Ammon's horn (tissue), 1 donor: ENCODE measurements at regions not wholly inside any gene's neighbourhood (a gene's known extent, or its start where the extent isn't known, plus 50 kb on each side); places are given as distances from the start of the nearest gene placed in this dataset.
"Not testable (repeated sequence)": the region's sequence is repeated elsewhere in the genome, so short reads cannot be mapped to it uniquely, and the experiment has no call there.

Source experiments
- DNase-seq: peaks from one replicate; pipeline ENCODE4 v3.0.0-alpha.2; 2016; ENCODE audit warnings: low spot score

DNA sequence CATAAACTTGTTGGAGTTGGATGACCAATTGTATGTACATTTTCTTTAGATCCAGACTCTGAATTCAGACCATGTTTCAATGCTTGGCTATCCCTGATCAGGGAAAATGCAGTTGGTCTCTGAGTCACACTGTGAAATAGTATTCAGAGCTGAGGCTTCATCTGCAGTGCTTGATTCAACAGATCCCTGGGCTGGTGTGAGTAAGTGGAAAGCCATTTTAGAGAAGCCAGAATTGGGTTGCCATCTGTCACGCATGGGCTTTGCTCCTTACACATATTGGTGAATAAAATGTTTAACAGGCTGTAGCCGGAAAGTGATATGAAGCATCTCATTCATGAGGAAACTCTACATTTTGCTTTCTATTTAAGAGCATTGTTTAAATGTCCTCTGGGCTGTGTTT, 50.0 kb upstream of the ACYP2 start:
- DNase-seq: peak; percentile 76

DNA sequence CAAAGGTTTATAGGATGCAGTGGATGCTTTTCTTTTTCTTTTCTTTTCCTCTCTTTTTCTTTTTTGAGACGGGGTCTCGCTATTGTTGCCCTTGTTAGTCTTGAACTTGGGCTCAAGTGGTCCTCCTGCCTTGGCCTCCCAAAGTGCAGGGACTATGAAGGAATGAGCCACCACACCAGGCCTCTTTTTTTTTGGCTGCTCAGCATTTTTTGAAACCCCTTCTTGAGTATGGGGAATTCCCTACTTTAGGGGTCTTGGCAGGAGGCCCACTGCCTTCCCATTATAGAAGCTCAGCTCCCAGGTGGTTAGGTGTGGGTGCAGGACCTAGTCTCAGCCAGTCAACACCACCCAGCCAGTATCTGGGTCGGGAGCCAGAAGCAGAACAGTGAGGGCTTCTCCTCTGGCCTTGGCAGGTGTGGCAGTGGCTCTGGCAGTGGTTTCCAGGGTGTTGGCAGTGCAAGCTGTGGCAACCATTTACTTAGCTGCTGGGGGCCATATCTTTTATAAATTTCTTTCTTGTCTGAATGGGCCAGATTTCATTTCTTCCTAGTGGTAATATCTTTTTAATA, 51.4 kb upstream of the ACYP2 start:
- DNase-seq: no peak

DNA sequence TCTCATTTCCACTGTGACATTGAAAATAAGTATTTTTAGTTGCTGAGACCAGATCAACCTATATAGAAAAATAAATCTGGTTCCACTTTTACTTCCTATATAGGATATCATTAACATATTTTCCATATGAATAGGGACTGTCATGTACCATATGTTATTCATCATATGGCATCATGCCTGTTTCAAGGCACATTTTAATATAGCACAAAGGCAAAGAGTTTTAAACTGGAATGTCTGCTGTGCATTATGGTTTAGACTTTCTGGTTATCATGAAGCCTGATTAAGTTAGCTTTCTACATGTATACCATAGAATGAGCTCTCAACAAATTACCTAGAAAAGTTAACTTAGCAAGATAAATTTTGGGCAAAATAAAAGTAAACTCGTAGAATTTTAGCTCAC, 53.0 kb upstream of the ACYP2 start:
- DNase-seq: no peak

DNA sequence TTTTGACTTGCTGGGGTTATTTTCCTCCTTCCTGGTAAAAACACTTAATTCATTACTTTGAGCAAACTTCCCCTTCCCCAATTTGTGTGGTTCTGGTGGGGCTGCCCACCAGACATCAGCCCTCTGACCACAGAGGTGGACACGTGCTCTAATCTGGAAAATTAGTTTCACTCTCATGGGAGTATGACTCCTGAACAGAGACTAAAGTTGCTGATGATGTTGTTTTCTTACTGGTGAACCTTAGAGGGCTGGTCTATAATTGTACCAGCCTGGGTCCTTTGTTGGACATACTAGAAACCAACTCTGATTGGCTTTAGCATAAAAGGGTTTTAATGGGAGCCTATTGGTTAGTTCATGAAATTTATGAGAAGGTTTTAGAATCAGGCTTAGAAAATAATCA, 54.1 kb upstream of the ACYP2 start:
- no peak for DNase-seq

DNA sequence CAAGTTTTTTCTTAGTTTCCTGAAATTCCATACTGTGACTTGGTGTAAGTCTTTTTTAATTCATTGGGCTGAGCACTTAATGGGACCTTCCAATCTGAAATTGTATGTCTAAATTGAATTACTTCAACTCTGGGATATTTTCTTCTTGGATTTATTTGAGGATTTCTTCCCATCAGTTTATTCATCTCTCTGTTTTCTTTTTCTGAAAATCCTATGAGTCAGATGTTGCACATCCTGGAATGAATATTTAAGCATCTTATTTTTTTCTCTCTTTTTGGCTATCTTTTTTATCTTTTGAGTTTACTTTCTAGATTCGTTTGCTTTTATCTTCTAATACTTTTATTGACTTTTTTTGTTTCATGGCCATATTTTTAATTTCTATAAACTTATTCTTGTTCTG, 55.4 kb upstream of the ACYP2 start:
- DNase-seq: no peak

DNA sequence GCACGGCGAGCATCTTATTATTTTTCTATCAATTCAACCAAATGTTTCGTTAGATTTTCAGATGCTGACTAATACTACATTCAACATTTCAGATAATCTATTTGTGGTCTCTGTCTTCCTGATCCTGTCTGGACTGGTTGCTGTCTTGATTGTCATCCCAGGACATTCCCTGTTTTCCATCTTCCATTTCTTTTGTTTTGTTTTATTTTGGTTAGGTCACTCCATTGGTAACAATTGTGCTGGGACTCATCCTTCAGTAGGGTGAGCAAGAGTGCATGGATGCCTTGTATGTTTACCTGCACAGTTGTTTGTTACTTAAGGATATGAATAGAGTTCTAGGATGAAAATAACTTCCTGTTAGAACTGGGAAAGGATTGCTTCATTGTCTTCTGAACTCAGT, 55.9 kb upstream of the ACYP2 start:
- DNase-seq: no peak

DNA sequence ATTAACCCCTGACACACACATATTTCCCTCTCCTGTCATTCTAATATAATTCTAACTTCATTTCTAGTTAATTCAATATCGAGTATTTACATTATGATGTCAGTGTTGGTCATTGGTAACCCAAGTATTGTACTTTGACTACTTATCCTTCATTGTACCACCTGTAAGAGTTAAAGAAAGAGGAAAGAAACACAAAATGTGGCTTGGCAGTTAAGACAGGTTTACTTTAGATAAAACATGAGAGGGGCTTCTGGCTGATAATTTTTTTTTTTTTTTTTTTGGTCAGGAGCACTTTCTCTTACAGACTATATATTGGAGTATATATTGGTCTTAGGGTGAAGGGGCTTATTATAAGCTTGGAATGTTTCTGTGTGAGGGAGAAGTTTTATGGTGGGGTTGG, 57.0 kb upstream of the ACYP2 start:
- DNase-seq: no peak

DNA sequence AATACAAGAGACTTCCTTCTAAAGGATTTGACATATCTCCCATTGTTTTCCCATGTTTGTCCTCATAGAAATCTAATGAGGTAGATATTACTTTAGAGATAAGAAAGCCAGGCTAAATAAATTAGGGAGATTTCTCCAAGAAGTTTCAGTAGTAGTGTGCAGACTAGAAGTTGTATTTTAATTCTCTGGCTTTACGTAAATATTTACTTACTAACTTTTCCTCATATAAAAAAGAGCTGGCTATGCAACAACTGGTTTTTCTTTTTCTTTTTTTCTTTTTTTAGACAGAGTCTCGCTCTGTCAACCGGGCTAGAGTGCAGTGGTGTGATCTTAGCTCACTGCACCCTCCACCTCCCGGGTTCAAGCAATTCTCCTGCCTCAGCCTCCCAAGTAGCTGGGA, 60.6 kb upstream of the ACYP2 start:
- DNase-seq: no peak

DNA sequence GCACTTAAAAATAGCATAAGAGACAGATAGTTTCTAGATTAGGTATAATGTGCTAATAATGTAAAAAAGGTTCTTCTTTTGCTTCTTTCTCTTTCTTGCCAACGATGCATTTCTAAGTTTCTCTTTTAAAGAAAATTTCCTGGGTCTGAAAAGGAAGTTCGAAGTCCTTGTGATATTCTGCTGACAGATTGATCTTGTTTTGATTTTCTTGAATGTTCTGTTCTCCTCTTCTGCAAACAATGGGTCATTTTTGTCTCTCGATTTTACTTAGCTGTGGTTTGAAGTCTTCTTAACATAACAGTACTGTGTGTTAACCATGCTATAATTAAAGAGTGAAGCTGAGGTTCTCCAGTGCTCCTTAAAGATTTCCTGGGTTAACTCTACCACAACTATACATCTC, 61.1 kb upstream of the ACYP2 start:
- no peak for DNase-seq

DNA sequence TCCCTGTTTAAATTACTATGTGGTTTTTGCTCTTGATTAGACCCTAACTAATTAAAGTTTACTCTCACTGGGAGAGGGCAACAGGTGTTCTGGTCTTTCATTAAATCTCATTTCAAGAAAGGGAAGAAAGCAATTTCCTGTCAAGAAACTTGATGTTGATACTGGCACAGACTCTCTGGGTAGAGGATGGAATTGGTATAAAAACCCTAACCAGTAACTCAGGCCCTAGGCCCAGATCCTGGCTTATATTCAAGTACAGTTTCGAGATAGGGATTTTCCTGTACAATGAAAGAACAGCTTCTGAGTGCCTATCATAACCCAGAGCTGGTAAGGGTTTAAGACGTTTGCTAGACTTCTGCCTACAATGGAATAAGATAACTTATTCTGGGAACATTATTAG, 61.6 kb upstream of the ACYP2 start:
- DNase-seq: no peak

DNA sequence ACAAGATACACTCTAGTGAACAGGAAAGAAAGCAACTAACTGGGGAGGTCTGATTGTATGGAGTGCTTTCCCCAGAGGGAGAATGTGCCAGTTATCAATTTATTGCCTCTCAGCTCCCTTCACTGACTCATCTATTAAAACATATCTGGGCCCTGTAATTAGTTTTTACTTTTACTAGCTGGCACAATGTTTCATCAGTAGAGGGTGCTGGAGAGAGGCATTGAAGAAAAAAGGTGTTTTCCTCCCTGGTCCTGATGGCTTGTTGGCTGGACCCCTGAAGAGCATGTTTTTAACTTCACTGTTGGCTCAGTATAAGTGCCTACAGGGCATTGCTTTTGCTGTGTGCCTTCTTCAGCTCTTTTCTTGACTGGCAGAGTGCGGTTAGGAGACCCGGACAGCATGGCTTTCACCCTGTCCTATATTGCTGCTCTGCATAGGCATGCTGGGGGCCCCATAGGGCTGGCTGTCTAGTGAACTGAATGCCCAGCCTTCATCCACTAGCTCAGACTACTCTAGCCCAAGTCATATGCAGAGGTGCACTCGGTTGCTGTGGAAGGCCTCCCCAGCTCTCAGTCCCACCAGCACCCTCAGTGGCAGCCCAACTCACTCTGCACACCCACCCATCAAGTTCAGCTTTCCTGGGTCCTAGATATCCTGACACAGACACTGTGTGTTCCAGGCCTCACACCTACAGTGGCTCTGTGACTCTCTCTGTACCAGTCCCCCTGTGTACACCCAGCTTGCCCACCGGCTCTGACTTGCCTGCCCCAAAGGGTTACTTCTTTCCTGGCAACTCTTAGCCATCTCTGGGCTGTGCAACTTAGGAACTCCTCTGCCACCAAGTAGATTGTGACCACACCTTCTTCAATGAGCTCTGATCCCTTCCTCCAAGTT, 62.3 kb upstream of the ACYP2 start:
- no peak for DNase-seq

DNA sequence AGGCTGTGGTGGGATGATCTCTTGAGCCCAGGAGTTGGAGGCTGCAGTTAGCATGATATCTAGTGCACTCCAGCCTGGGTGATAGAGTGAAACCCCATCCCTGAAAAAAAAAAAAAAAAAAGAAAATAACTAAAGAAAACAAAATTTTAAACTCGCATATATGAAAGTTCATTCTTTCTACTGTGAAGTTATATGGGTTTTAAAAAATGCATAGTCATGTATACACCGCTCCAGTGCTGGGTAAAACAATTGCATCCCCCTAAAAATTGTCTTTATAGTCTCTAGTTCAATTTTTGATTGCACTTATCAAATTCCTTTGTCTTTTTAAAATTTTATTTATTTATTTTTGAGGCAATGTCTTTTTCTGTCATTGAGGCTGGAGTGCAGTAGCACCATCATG, 65.0 kb upstream of the ACYP2 start:
- no peak for DNase-seq

DNA sequence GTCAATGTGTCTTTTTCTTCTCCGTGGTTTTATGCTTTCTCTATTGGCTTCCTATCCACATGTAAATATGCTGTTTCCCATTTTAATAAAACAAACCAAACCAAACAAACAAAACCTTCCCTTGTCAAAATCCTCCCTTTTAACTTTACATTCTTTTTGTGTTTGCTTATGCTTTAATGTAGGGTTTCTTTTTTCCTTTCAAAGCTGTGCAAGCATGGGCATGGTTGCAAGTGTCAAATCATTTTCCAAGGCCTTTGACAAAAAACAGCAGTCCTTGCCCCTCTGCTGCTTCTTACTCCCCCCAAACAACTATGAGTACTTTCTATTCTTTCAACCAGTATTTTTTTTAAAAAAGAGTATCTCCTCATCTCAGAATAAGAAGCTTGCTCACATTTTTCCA, 66.0 kb upstream of the ACYP2 start:
- DNase-seq: no peak

DNA sequence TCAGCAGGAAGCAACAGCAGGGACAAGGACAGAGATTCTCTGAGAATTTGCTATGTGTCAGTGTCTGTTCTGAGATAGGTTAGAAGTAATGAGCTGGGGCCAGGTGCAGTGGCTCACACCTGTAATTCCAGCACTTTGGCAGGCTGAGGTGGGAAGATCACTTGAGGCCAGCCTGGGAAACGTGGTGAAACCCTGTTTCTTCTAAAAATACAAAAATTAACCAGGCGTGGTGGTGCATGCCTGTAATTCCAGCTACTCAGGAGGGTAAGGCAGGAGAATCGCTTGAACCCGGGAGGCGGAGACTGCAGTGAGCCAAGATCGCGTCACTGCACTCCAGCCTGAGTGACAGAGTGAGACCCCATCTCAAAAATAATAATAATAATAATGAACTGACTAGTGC, 66.5 kb upstream of the ACYP2 start:
- DNase-seq: not testable (repeated sequence)

DNA sequence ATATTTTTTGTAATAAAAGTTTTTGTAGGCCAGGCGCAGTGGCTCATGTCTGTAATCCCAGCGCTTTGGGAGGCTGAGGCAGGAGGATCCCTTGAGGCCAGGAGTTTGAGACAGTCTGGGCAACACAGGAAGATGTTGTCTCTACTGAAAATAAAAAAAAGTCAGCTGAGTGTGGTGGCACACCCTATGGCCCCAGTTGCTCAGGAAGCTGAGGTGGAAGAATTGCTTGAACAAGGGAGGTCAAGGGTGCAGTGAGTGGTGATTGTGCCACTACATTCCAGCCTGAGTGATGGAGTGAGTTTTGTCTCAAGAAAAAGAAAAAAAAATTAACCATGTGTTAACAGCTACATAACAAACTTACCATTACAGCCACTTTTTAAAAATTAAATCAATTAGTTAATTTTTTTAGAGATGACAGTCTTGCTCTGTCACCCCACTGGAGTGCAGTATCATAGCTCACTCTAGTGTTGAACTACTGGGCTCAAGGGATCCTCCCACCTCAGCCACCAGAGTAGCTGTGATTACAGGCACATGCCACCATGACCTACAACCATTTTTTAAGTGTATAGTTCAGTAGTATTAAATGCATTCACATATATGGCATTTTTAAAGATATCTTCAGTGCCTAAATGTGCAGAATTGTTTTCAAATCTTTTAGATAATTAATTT, 67.2 kb upstream of the ACYP2 start:
- no peak for DNase-seq

DNA sequence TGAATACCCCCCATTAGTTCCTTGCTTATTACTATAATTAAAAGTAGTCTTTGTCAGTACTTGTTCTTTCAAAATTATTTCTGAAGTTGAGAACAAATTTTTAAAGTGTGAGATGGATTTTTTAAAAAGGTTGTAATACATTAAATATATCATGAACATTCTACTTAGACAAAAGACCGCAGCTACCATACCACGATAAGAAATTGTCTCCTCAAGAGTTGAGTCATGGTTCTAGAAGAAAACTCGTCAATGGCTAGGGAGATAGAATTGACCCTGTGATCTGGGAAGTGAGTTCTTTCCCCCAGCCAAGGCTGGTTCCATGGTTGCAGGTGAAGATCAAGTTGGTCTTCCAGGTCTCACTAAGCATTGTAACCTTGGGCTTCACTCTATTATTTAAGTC, 67.8 kb upstream of the ACYP2 start:
- no peak for DNase-seq

DNA sequence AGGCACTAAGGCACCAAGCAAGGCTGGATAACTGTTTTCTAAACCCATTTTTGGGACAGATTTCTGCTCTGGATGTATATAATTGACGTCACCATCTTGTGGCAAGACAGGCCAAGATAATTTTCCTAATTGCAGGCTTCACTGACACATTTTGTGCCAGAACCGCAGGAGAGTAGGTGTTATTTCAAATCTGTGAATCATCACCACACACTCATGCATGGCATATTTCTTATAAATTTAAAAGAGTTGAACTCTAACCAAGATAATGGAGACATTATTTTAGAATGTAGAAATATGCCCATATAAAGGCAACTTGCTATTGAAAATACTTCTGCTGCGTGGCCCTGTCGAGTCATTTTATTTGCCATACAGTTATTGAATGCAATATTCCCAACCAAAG, 68.3 kb upstream of the ACYP2 start:
- DNase-seq: no peak

DNA sequence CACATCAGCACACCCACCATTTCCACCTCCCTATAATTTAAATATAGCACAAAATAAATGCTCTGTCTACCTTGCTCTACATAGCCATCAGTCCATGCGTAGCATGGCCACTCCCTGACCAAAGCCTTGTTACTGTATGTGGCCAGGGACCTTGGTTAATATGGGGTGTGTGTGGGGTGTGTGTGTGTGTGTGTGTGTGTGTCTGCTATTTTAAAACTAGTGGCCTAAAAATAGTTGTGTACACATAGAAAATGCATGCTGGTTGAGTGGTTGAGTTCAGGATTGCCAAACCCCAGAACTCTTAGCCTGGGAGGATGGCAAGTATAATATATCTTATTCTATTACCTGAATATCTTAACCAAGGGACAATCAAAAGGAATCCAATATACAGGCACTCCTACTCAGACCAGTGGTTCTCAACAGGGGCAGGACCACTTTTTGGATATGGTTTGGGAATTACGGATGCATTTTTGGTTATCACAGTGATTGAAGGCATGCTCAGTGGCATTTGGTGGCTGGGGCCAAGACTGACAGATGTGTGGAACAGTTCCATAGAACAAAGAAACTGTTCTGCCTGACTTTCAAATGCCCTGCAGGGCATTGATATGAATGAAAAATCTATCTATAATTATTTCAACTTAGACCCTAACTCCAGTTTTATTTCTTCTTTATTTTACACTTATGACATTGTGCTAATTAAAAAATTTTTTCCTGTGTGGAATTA, 72.3 kb upstream of the PSME4 start:
- peak; percentile 77 for DNase-seq

DNA sequence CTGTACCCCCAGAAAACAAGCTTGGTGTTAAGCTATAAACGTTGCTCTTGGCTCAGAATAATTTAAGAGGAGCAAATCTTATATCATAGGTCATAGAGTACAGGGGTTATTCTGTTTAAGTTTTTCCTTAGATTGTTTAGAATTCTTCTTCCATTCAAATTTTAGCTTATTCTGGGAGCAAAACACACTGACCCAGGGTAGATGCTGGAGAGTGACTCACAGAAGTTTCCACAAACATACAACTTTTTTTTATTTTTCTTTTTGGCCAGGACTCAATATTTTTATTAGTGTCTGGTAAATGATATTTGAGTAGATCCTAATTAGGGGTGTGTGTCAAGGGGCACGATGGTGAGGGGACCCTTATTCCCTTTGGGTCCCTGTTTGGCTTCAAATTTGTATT, 71.5 kb upstream of the PSME4 start:
- DNase-seq: no peak

DNA sequence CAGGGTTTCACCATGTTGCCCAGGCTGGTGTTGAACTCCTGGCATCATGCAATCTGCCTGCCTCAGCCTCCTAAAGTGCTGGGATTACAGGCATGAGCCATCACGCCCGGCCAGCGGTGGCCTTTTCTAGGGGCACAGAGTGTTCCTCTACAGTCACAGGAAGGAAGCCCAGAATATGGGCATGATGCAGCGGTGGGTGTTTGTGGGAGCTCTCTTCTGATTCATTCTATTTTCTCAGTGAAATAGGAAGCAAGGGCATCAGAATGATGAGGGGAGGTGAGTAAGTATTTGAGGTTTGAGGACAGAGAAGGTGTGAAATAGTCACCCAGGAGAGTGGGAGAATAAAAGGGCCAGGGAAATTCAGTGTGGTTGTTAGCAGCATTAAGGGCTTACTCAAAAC, 70.3 kb upstream of the PSME4 start:
- no peak for DNase-seq

DNA sequence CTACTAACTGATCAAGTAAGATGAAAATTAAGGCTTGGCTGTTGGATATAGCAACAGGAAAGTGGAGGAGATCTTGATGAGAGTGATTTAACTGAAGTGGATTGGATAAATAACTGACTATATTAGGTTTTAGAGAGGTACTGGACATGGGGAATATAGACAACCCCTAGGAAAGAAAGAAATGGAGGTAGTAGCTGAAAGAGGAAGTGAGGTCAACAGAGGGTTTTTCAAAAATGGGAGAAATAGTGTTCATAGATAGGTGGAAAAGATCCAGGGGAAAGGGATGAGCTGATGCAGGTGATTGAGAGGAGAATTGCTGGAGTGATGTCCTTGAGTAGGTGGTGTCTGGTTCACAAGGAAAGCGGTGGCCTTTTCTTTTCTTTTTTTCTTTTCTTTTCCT, 69.9 kb upstream of the PSME4 start:
- no peak for DNase-seq

DNA sequence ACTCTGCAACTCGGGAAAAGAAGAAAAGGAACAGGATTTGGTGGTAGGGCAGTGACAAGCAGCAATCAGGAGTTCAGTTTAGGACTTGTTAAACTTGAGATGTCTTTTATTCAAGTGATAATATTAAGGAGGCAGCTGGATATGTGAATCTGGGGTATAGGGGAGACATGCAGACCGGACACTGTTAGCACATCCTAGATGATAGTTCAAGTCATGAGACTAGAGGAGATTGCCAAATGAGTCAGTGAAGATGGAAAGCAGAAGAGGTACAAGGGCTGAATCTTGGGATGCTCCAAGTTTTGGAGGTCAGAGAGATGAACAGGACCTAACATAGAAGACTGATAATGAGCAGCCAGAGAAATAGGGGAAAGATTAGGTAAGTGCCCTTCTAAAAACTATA, 69.5 kb upstream of the PSME4 start:
- no peak for DNase-seq

DNA sequence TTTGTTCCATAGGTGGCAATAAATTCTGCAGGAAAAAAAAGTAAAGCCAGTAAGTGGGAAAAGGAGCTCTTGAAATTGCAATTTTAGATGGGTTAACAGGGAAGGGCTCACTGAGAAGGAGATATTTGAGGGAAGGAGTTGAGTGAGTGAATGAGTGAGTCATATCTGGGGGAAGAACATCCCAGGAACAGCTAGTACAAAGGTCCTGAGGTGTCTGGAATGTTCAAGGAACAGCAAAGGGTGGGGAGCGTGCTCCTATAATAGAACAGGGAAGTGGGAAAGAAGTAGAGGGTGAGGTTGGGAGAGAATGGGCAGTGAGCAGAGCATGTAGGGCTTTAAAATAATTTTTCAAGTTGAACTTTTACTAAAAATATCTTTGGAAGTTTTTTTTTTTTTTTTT, 68.0 kb upstream of the PSME4 start:
- DNase-seq: no peak
